ENCODE measurements at regions not wholly inside any gene's neighbourhood (a gene's known extent, or its start where the extent isn't known, plus 50 kb on each side); places are given as distances from the start of the nearest gene placed in this dataset.

- Histone ChIP-seq H3K4me2 (ENCODE audit: low read depth, low read length, poor library complexity, severe bottlenecking) (no peak overlapping the region), H3K9me3 (ENCODE audit: insufficient read depth, low read length) (no peaks in the 10 kb centered on the region), H3K4me3 (ENCODE audit: insufficient read depth, low read length, poor library complexity, severe bottlenecking) (no peak overlapping the region), H3K27ac (ENCODE audit: low read depth, low read length) (no peak overlapping the region), H4K20me1 (ENCODE audit: low read depth, low read length) (no peaks in the 10 kb centered on the region), H3K9me2 (replicated peaks; ENCODE audit: insufficient read depth, low read length) (no peaks in the 10 kb centered on the region), H3K9ac (ENCODE audit: low read length) (no peak overlapping the region), H3F3A (ENCODE audit: insufficient read depth) (no peaks in the 10 kb centered on the region), H3K79me2 (ENCODE audit: insufficient read depth, low read length) (no peaks in the 10 kb centered on the region), H3K36me3 (ENCODE audit: low read length) (no peaks in the 10 kb centered on the region), H3K27me3 (ENCODE audit: low read length) (no peaks in the 10 kb centered on the region), H2AFZ (ENCODE audit: low read depth, low read length, severe bottlenecking) (no peak overlapping the region)
- TF ChIP-seq CTCF (IDR thresholded peaks at IDR 0.05; ENCODE audit: insufficient read depth, low read length, poor library complexity, severe bottlenecking), result no peak
- no peak for TF ChIP-seq EZH2phosphoT487 (conservative IDR thresholded peaks at IDR 0.05; ENCODE audit: low read length)
Observed at GRCh38 chr13:65074248-65074647, 2155.9 kb downstream of the PCDH9 start.

- no peaks in the 10 kb centered on the region for H4K20me1 ChIP-seq (ENCODE audit: low read depth, low read length)
- H3K4me3 ChIP-seq (ENCODE audit: insufficient read depth, low read length, poor library complexity, severe bottlenecking), result no peak overlapping the region
- H3K9me3 ChIP-seq (ENCODE audit: insufficient read depth, low read length), result no peaks in the 10 kb centered on the region
- no peaks in the 10 kb centered on the region for H3K27me3 ChIP-seq (ENCODE audit: low read length)
- no peak overlapping the region for H3K9ac ChIP-seq (ENCODE audit: low read length)
- H3K36me3 ChIP-seq (ENCODE audit: low read length), result no peaks in the 10 kb centered on the region
- H3F3A ChIP-seq (ENCODE audit: insufficient read depth), result no peaks in the 10 kb centered on the region
- H2AFZ ChIP-seq (ENCODE audit: low read depth, low read length, severe bottlenecking), result peak overlapping the region; percentile 81
- no peak overlapping the region for H3K27ac ChIP-seq (ENCODE audit: low read depth, low read length)
- no peaks in the 10 kb centered on the region for H3K79me2 ChIP-seq (ENCODE audit: insufficient read depth, low read length)
- no peak for TF ChIP-seq EZH2phosphoT487 (conservative IDR thresholded peaks at IDR 0.05; ENCODE audit: low read length)
- TF ChIP-seq CTCF (IDR thresholded peaks at IDR 0.05; ENCODE audit: insufficient read depth, low read length, poor library complexity, severe bottlenecking), result no peak
- H3K4me2 ChIP-seq (ENCODE audit: low read depth, low read length, poor library complexity, severe bottlenecking), result no peak overlapping the region
- H3K9me2 ChIP-seq (replicated peaks; ENCODE audit: insufficient read depth, low read length), result no peaks in the 10 kb centered on the region
Observed at GRCh38 chr13:65064967-65065366, 2165.2 kb downstream of the PCDH9 start.

- H3K27me3 ChIP-seq (ENCODE audit: low read length), result no peaks in the 10 kb centered on the region
- no peak overlapping the region for H3K27ac ChIP-seq (ENCODE audit: low read depth, low read length)
- H3K79me2 ChIP-seq (ENCODE audit: insufficient read depth, low read length), result no peaks in the 10 kb centered on the region
Observed at GRCh38 chr13:65063753-65064152, 2166.4 kb downstream of the PCDH9 start.

More at GRCh38 chr13:65063753-65064152, 2166.4 kb downstream of the PCDH9 start:
- Histone ChIP-seq H3F3A (ENCODE audit: insufficient read depth) (no peaks in the 10 kb centered on the region), H3K9ac (ENCODE audit: low read length) (no peak overlapping the region), H3K9me2 (replicated peaks; ENCODE audit: insufficient read depth, low read length) (no peaks in the 10 kb centered on the region), H3K9me3 (ENCODE audit: insufficient read depth, low read length) (no peaks in the 10 kb centered on the region), H3K4me2 (ENCODE audit: low read depth, low read length, poor library complexity, severe bottlenecking) (no peak overlapping the region), H3K4me3 (ENCODE audit: insufficient read depth, low read length, poor library complexity, severe bottlenecking) (no peak overlapping the region), H3K36me3 (ENCODE audit: low read length) (no peaks in the 10 kb centered on the region), H4K20me1 (ENCODE audit: low read depth, low read length) (no peaks in the 10 kb centered on the region), H2AFZ (ENCODE audit: low read depth, low read length, severe bottlenecking) (no peak overlapping the region)
- TF ChIP-seq CTCF (IDR thresholded peaks at IDR 0.05; ENCODE audit: insufficient read depth, low read length, poor library complexity, severe bottlenecking), result no peak
- TF ChIP-seq EZH2phosphoT487 (conservative IDR thresholded peaks at IDR 0.05; ENCODE audit: low read length), result no peak

Data from SU-DHL-6 (cell line).